Neural progenitor cell (in vitro differentiated cells): ENCODE measurements at regions not wholly inside any gene's neighbourhood (a gene's known extent, or its start where the extent isn't known, plus 50 kb on each side); places are given as distances from the start of the nearest gene placed in this dataset.
"Not testable (repeated sequence)": the region's sequence is repeated elsewhere in the genome, so short reads cannot be mapped to it uniquely, and the experiment has no call there.

Experiments
- DNase-seq: peaks from one replicate; pipeline ENCODE4 v3.0.0-alpha.2; 2016; ENCODE audit warnings: low spot score
- H2AFZ ChIP-seq: fragments of 200-600 bp; sonication (generic); replicated peaks from 2 replicates; pipeline ENCODE4 v1.6.1; 2016; ENCODE audit warnings: antibody characterized with exemption
- H3F3A ChIP-seq: fragments of 200-600 bp; sonication (generic); 2 replicates; pipeline ENCODE4 v1.6.1; 2016; ENCODE audit warnings: antibody characterized with exemption, low read depth
- H3K27ac ChIP-seq: fragments of 200-600 bp; sonication (generic); 2 replicates; pipeline ENCODE4 v1.5.1; 2016; ENCODE audit warnings: mild to moderate bottlenecking
- H3K27me3 ChIP-seq: fragments of 200-600 bp; sonication (generic); 2 replicates; pipeline ENCODE4 v1.6.1; 2016; ENCODE audit warnings: mild to moderate bottlenecking, moderate library complexity
- H3K36me3 ChIP-seq: fragments of 200-600 bp; sonication (generic); 2 replicates; pipeline ENCODE4 v1.5.1; 2016
- H3K4me1 ChIP-seq: fragments of 200-600 bp; sonication (generic); 2 replicates; pipeline ENCODE4 v1.6.1; 2016; ENCODE audit warnings: mixed run types
- H3K4me2 ChIP-seq: fragments of 200-600 bp; sonication (generic); 2 replicates; pipeline ENCODE4 v1.6.1; 2016
- H3K4me3 ChIP-seq: fragments of 200-600 bp; sonication (generic); 2 replicates; pipeline ENCODE4 v1.5.1; 2016
- H3K79me2 ChIP-seq: fragments of 200-600 bp; sonication (generic); 2 replicates; pipeline ENCODE4 v1.6.1; 2016; ENCODE audit warnings: low read depth
- H3K9ac ChIP-seq: fragments of 200-600 bp; sonication (generic); 2 replicates; pipeline ENCODE4 v1.6.1; 2016
- H3K9me3 ChIP-seq: fragments of 200-600 bp; sonication (generic); 2 replicates; pipeline ENCODE4 v1.5.1; 2016; ENCODE audit warnings: low read depth
- H4K20me1 ChIP-seq: fragments of 200-600 bp; sonication (generic); 2 replicates; pipeline ENCODE4 v1.6.1; 2016; ENCODE audit warnings: low read depth
- H3K27ac Mint-ChIP-seq: 3 replicates; pipeline ENCODE4 v1.8.0; 2021; ENCODE audit warnings: mixed read lengths
- H3K27me3 Mint-ChIP-seq: 2 replicates; pipeline ENCODE4 v1.8.0; 2022; ENCODE audit warnings: low read depth, mild to moderate bottlenecking, inconsistent platforms, moderate library complexity, mixed read lengths; ENCODE audit not compliant: insufficient read depth
- H3K36me3 Mint-ChIP-seq: 3 replicates; pipeline ENCODE4 v1.8.0; 2021; ENCODE audit warnings: mixed read lengths
- H3K4me1 Mint-ChIP-seq: 3 replicates; pipeline ENCODE4 v1.8.0; 2021; ENCODE audit warnings: mixed read lengths
- H3K4me3 Mint-ChIP-seq: 3 replicates; pipeline ENCODE4 v1.8.0; 2021; ENCODE audit warnings: mild to moderate bottlenecking, moderate library complexity, mixed read lengths
- H3K9me3 Mint-ChIP-seq: 3 replicates; pipeline ENCODE4 v1.8.0; 2020; ENCODE audit warnings: mixed read lengths
- CTCF ChIP-seq: fragments of 200-600 bp; sonication (generic); IDR thresholded peaks from 2 replicates; pipeline ENCODE4 v1.5.1; 2017; ENCODE audit warnings: antibody characterized with exemption, mild to moderate bottlenecking
- EZH2 ChIP-seq: fragments of 200-600 bp; sonication (generic); IDR thresholded peaks from 2 replicates; pipeline ENCODE4 v1.6.1; 2017; ENCODE audit warnings: antibody characterized with exemption, mild to moderate bottlenecking, moderate library complexity
- EZH2phosphoT487 ChIP-seq: fragments of 200-600 bp; sonication (generic); IDR thresholded peaks from 2 replicates; pipeline ENCODE4 v1.6.1; 2017; ENCODE audit warnings: antibody characterized with exemption

- no peaks in the 10 kb centered on the region for H3K27me3 Mint-ChIP-seq
- H3K9me3 Mint-ChIP-seq = peaks cover 6% of the 10 kb centered on the region
- no peak overlapping the region for H2AFZ ChIP-seq
- no peak overlapping the region for H3K27ac ChIP-seq
- H3K4me2 ChIP-seq = no peak overlapping the region
- H3K4me3 Mint-ChIP-seq = peak overlapping the region; percentile 67
- no peaks in the 10 kb centered on the region for H3K27me3 ChIP-seq
- peak overlapping the region; percentile 97 for H3K27ac Mint-ChIP-seq
- H3K9ac ChIP-seq = no peak overlapping the region
- no peak overlapping the region for H3K4me3 ChIP-seq
- no peaks in the 10 kb centered on the region for H3F3A ChIP-seq
- DNase-seq = no peak
- H4K20me1 ChIP-seq = no peaks in the 10 kb centered on the region
- no peaks in the 10 kb centered on the region for H3K36me3 Mint-ChIP-seq
- no peaks in the 10 kb centered on the region for H3K36me3 ChIP-seq
- peaks cover 5% of the 10 kb centered on the region for H3K4me1 ChIP-seq
- peaks cover 35% of the 10 kb centered on the region for H3K4me1 Mint-ChIP-seq
- no peak for TF ChIP-seq CTCF
- no peak for TF ChIP-seq EZH2
- TF ChIP-seq EZH2phosphoT487 = no peak
- H3K9me3 ChIP-seq = no peaks in the 10 kb centered on the region
- no peaks in the 10 kb centered on the region for H3K79me2 ChIP-seq
Measured at GRCh38 chrX:140250391-140250790, 254.5 kb downstream of the SOX3 start.

GRCh38 chrX:140249088-140249487 lies 255.8 kb downstream of the SOX3 start:
- H3K4me1 Mint-ChIP-seq = peaks cover 35% of the 10 kb centered on the region
- TF ChIP-seq CTCF (no peak), EZH2phosphoT487 (no peak), EZH2 (no peak)
- no peak overlapping the region for H3K27ac ChIP-seq

GRCh38 chrX:140229191-140229590 lies 263.9 kb upstream of the CXorf66 start:
- Mint-ChIP-seq H3K4me3 (no peak overlapping the region), H3K27me3 (peaks cover 7% of the 10 kb centered on the region), H3K9me3 (peaks cover 20% of the 10 kb centered on the region), H3K36me3 (no peaks in the 10 kb centered on the region), H3K27ac (no peak overlapping the region), H3K4me1 (peaks cover 10% of the 10 kb centered on the region)
- no peaks in the 10 kb centered on the region for H3K27me3 ChIP-seq
- H3F3A ChIP-seq = no peaks in the 10 kb centered on the region
- H3K4me1 ChIP-seq = no peaks in the 10 kb centered on the region
- peaks cover 4% of the 10 kb centered on the region for H3K9me3 ChIP-seq
- no peak overlapping the region for H3K4me2 ChIP-seq
- no peaks in the 10 kb centered on the region for H3K79me2 ChIP-seq
- H2AFZ ChIP-seq = no peak overlapping the region
- no peaks in the 10 kb centered on the region for H4K20me1 ChIP-seq
- no peak overlapping the region for H3K4me3 ChIP-seq
- DNase-seq = no peak
- no peak overlapping the region for H3K27ac ChIP-seq
- H3K9ac ChIP-seq = no peak overlapping the region
- TF ChIP-seq CTCF (no peak), EZH2 (no peak), EZH2phosphoT487 (no peak)
- no peaks in the 10 kb centered on the region for H3K36me3 ChIP-seq

More at GRCh38 chrX:140249088-140249487, 255.8 kb downstream of the SOX3 start:
- H3K27ac Mint-ChIP-seq = peak overlapping the region; percentile 43
- H4K20me1 ChIP-seq = no peaks in the 10 kb centered on the region
- H3K79me2 ChIP-seq = no peaks in the 10 kb centered on the region
- no peak overlapping the region for H3K4me3 ChIP-seq
- DNase-seq = no peak
- no peaks in the 10 kb centered on the region for H3K27me3 Mint-ChIP-seq
- no peaks in the 10 kb centered on the region for H3K36me3 Mint-ChIP-seq
- H3K4me1 ChIP-seq = peaks cover 5% of the 10 kb centered on the region
- no peaks in the 10 kb centered on the region for H3K9me3 ChIP-seq
- H3K36me3 ChIP-seq = no peaks in the 10 kb centered on the region
- no peaks in the 10 kb centered on the region for H3F3A ChIP-seq
- H3K4me3 Mint-ChIP-seq = no peak overlapping the region
- peak overlapping the region; percentile 57 for H2AFZ ChIP-seq
- H3K9ac ChIP-seq = no peak overlapping the region
- H3K4me2 ChIP-seq = no peak overlapping the region
- peaks cover 3% of the 10 kb centered on the region for H3K9me3 Mint-ChIP-seq
- no peaks in the 10 kb centered on the region for H3K27me3 ChIP-seq

DNA sequence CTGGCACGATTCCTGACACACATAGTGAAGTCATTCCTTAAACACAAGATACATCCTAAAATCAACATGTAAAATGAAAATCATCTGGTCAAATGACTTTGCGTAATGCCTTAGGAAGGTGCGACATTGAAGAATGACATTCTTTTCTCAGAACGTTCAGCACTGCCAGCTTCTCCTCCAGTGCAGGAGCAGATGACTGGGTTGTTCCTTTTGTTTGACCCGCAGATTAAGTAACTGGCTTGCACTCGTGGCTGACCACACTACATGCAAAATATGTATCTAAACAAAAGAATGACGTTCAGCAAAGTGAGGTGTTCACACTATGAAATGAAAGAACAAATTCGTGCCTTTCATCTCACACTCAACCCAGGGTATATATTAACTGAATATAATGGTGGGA lies 260.7 kb upstream of the CXorf66 start:
- not testable (repeated sequence) for H3K4me1 ChIP-seq, H3K27me3 Mint-ChIP-seq, H3K36me3 Mint-ChIP-seq, H3K36me3 ChIP-seq, H3K27ac ChIP-seq, H3K27me3 ChIP-seq, H3K4me2 ChIP-seq, H3K9ac ChIP-seq, H3F3A ChIP-seq, H3K4me3 Mint-ChIP-seq, H3K79me2 ChIP-seq, H3K9me3 ChIP-seq, H2AFZ ChIP-seq, DNase-seq, H4K20me1 ChIP-seq, H3K4me3 ChIP-seq, H3K4me1 Mint-ChIP-seq, H3K27ac Mint-ChIP-seq, H3K9me3 Mint-ChIP-seq

DNA sequence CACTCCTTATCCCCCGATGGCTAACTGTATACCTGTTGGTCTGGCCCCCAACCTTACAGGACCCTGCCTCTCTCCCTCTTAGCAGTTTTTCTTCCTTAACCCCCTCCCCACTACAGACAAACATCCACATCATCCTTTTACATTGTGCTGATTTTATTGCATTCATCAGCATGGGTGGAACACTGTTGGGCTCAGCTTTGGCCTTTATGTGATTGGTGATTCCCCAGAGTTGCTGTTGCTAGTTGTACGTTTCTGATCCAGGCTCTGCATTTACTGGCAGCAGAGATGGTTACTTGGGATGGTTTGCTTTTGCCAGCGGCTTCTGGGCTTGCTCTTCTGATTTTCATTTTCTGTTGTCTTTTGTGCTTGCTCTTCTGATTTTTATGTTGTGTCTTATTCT lies 250.6 kb upstream of the CXorf66 start:
- not testable (repeated sequence) for H3K9me3 Mint-ChIP-seq, H2AFZ ChIP-seq, H3K4me2 ChIP-seq, H3K27ac ChIP-seq, DNase-seq, H3K4me1 Mint-ChIP-seq, H3K4me3 Mint-ChIP-seq, H3K27ac Mint-ChIP-seq, H3K79me2 ChIP-seq, H3K4me1 ChIP-seq, H3K27me3 ChIP-seq, H3K36me3 ChIP-seq, H4K20me1 ChIP-seq, H3F3A ChIP-seq, H3K9me3 ChIP-seq, H3K36me3 Mint-ChIP-seq, H3K4me3 ChIP-seq, H3K27me3 Mint-ChIP-seq, H3K9ac ChIP-seq

GRCh38 chrX:140214518-140214917 lies 249.2 kb upstream of the CXorf66 start:
- H3K27me3 ChIP-seq, DNase-seq, H3K4me3 Mint-ChIP-seq: not testable (repeated sequence)

More at GRCh38 chrX:140214518-140214917, 249.2 kb upstream of the CXorf66 start:
- not testable (repeated sequence) for H3K27ac Mint-ChIP-seq, H3K27me3 Mint-ChIP-seq, H3K9ac ChIP-seq, H4K20me1 ChIP-seq, H3K4me3 ChIP-seq, H2AFZ ChIP-seq, H3K27ac ChIP-seq, H3K4me1 Mint-ChIP-seq, H3K4me2 ChIP-seq, H3K4me1 ChIP-seq, H3K9me3 Mint-ChIP-seq, H3F3A ChIP-seq, H3K36me3 Mint-ChIP-seq, H3K9me3 ChIP-seq, H3K36me3 ChIP-seq, H3K79me2 ChIP-seq
